NCI-H82 treated with DMSO at 0.1 percent for 48 hours (cell line): ENCODE measurements at regions not wholly inside any gene's neighbourhood (a gene's known extent, or its start where the extent isn't known, plus 50 kb on each side); places are given as distances from the start of the nearest gene placed in this dataset.
"Not testable (repeated sequence)": the region's sequence is repeated elsewhere in the genome, so short reads cannot be mapped to it uniquely, and the experiment has no call there.

Experiments
- DNase-seq: peaks from one replicate; lab custom pipeline; 2025; ENCODE audit not compliant: unreplicated experiment; lab: John Stamatoyannopoulos, UW

GRCh38 chrX:93868289-93868965 is 194.4 kb downstream of the FAM133A start:
- no peak for DNase-seq

- DNase-seq, result peak; percentile 1
Observed at GRCh38 chrX:93874554-93874953, 200.5 kb downstream of the FAM133A start.

- no peak for DNase-seq
Observed at GRCh38 chrX:93875621-93876282, 201.7 kb downstream of the FAM133A start.

- not testable (repeated sequence) for DNase-seq
Observed at GRCh38 chrX:93921041-93921440, 247.0 kb downstream of the FAM133A start.

- DNase-seq, result no peak
Observed at GRCh38 chrX:93932471-93933220, 258.6 kb downstream of the FAM133A start.

GRCh38 chrX:93977641-93978040 is 303.6 kb downstream of the FAM133A start:
- DNase-seq, result no peak

GRCh38 chrX:93985344-93986307 is 311.6 kb downstream of the FAM133A start:
- DNase-seq, result peak; percentile 2
